ENCODE measurements at regions not wholly inside any gene's neighbourhood (a gene's known extent, or its start where the extent isn't known, plus 50 kb on each side); places are given as distances from the start of the nearest gene placed in this dataset.

GRCh38 chr12:60441577-60441976 is 845.7 kb downstream of the SLC16A7 start:
- POLR2A ChIA-PET = no interaction called here
- no peak overlapping the region for H3K27ac ChIP-seq (ENCODE audit: low read depth in 1 of 2, low read length in 2 of 2)

GRCh38 chr12:60451457-60451856 is 855.6 kb downstream of the SLC16A7 start:
- ChIA-PET CTCF (no interaction called here), POLR2A (no interaction called here)
- H3K4me1 Mint-ChIP-seq (ENCODE audit: low read depth) = no peaks in the 10 kb centered on the region
- no peak overlapping the region for H3K4me3 Mint-ChIP-seq
- Histone ChIP-seq H3K36me3 (ENCODE audit: insufficient read depth, low read length) (no peaks in the 10 kb centered on the region), H3K27ac (ENCODE audit: low read depth in 1 of 2, low read length in 2 of 2) (no peak overlapping the region), H3K4me1 (ENCODE audit: insufficient read depth, low read length) (no peaks in the 10 kb centered on the region), H3K4me3 (ENCODE audit: low read length) (no peak overlapping the region), H3K9me3 (ENCODE audit: control insufficient read depth in 1 of 2, insufficient read depth in 1 of 2, low read length in 2 of 2) (peaks cover 0 to 7% of the 10 kb centered on the region in 2 experiments), H3K27me3 (ENCODE audit: control insufficient read depth in 1 of 2, insufficient read depth in 2 of 2, low read length in 2 of 2) (no peaks in the 10 kb centered on the region)
- no peak overlapping the region for H3K27ac Mint-ChIP-seq
- H3K36me3 Mint-ChIP-seq (ENCODE audit: low read depth) = no peaks in the 10 kb centered on the region
- H3K27me3 Mint-ChIP-seq = no peaks in the 10 kb centered on the region
- no peak for TF ChIP-seq CTCF (IDR thresholded peaks at IDR 0.05)
- H3K9me3 Mint-ChIP-seq = peaks cover 4% of the 10 kb centered on the region
- no peak for DNase-seq
- ATAC-seq (ENCODE audit: poor library complexity) = no peak
- intact Hi-C loops (cut with DNase I, micrococcal nuclease) = no loop called here

More at GRCh38 chr12:60441577-60441976, 845.7 kb downstream of the SLC16A7 start:
- intact Hi-C loops (cut with DNase I, micrococcal nuclease) = no loop called here
- Histone ChIP-seq H3K9me3 (ENCODE audit: control insufficient read depth in 1 of 2, insufficient read depth in 1 of 2, low read length in 2 of 2) (no peaks in the 10 kb centered on the region), H3K36me3 (ENCODE audit: insufficient read depth, low read length) (no peaks in the 10 kb centered on the region), H3K4me1 (ENCODE audit: insufficient read depth, low read length) (no peaks in the 10 kb centered on the region), H3K4me3 (ENCODE audit: low read length) (no peak overlapping the region), H3K27me3 (ENCODE audit: control insufficient read depth in 1 of 2, insufficient read depth in 2 of 2, low read length in 2 of 2) (no peaks in the 10 kb centered on the region)
- CTCF ChIA-PET = no interaction called here
- DNase-seq (no peak), ATAC-seq (ENCODE audit: poor library complexity) (no peak)
- no peaks in the 10 kb centered on the region for H3K27me3 Mint-ChIP-seq
- no peak overlapping the region for H3K27ac Mint-ChIP-seq
- no peak for TF ChIP-seq CTCF (IDR thresholded peaks at IDR 0.05)
- H3K4me3 Mint-ChIP-seq = no peak overlapping the region
- H3K36me3 Mint-ChIP-seq (ENCODE audit: low read depth) = no peaks in the 10 kb centered on the region
- peaks cover 21% of the 10 kb centered on the region for H3K9me3 Mint-ChIP-seq
- H3K4me1 Mint-ChIP-seq (ENCODE audit: low read depth) = no peaks in the 10 kb centered on the region

- Mint-ChIP-seq H3K27me3 (no peaks in the 10 kb centered on the region), H3K27ac (no peak overlapping the region), H3K36me3 (ENCODE audit: low read depth) (no peaks in the 10 kb centered on the region), H3K9me3 (peaks cover 1% of the 10 kb centered on the region), H3K4me3 (no peak overlapping the region), H3K4me1 (ENCODE audit: low read depth) (no peaks in the 10 kb centered on the region)
- no peaks in the 10 kb centered on the region for H3K4me1 ChIP-seq (ENCODE audit: insufficient read depth, low read length)
- H3K9me3 ChIP-seq (ENCODE audit: control insufficient read depth in 1 of 2, insufficient read depth in 1 of 2, low read length in 2 of 2) = no peaks in the 10 kb centered on the region
- TF ChIP-seq CTCF (IDR thresholded peaks at IDR 0.05) = no peak
- ATAC-seq (ENCODE audit: poor library complexity) (no peak), DNase-seq (no peak)
- no peaks in the 10 kb centered on the region for H3K27me3 ChIP-seq (ENCODE audit: control insufficient read depth in 1 of 2, insufficient read depth in 2 of 2, low read length in 2 of 2)
- CTCF ChIA-PET = no interaction called here
- intact Hi-C loops (cut with DNase I, micrococcal nuclease) = no loop called here
- no peak overlapping the region for H3K4me3 ChIP-seq (ENCODE audit: low read length)
- no peak overlapping the region for H3K27ac ChIP-seq (ENCODE audit: low read depth in 1 of 2, low read length in 2 of 2)
- POLR2A ChIA-PET = no interaction called here
- no peaks in the 10 kb centered on the region for H3K36me3 ChIP-seq (ENCODE audit: insufficient read depth, low read length)
Observed at GRCh38 chr12:60465060-60465459, 869.2 kb downstream of the SLC16A7 start.
